Hepatic stellate cell (primary cell): ENCODE measurements at regions not wholly inside any gene's neighbourhood (a gene's known extent, or its start where the extent isn't known, plus 50 kb on each side); places are given as distances from the start of the nearest gene placed in this dataset.
A peak's percentile ranks its signal among the peaks of the same experiment; 100 is the strongest.

Experiments used
- DNase-seq: peaks from one replicate; pipeline ENCODE4 v3.0.0; 2011; ENCODE audit warnings: low spot score

GRCh38 chr9:80448996-80449395, 877.2 kb downstream of the TLE4 start:
- DNase-seq: no peak

- DNase-seq: no peak
These were observed 876.1 kb downstream of the TLE4 start for GRCh38 chr9:80447876-80448275.

GRCh38 chr9:80440724-80441123, 869.0 kb downstream of the TLE4 start:
- no peak for DNase-seq

GRCh38 chr9:80437825-80438224, 866.1 kb downstream of the TLE4 start:
- no peak for DNase-seq

GRCh38 chr9:80437091-80437640, 865.4 kb downstream of the TLE4 start:
- DNase-seq: no peak

GRCh38 chr9:80435591-80435990, 863.8 kb downstream of the TLE4 start:
- no peak for DNase-seq

- DNase-seq: no peak
These were observed 855.2 kb downstream of the TLE4 start for GRCh38 chr9:80426992-80427391.

- no peak for DNase-seq
These were observed 845.5 kb downstream of the TLE4 start for GRCh38 chr9:80417211-80417773.

DNA sequence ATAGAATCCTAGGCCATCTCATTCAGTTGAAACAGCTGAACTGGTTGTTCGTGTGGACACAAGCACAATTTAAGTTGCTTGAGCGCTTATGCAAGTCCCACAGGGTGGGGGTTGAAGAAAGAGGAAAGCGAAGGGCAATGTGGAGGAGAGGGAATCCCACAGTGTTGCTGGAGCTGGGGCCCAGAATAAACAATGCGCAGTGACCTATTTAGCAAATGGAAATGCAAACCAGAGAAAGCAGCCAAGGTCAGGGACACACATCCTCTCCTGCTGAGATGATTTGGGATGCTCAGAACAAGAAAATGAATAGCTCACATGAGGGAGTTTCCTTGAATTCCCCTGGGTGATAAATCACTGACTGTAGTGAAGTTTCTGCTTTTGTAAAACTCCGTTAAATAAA, 838.3 kb downstream of the TLE4 start:
- peak; percentile 0 for DNase-seq

DNA sequence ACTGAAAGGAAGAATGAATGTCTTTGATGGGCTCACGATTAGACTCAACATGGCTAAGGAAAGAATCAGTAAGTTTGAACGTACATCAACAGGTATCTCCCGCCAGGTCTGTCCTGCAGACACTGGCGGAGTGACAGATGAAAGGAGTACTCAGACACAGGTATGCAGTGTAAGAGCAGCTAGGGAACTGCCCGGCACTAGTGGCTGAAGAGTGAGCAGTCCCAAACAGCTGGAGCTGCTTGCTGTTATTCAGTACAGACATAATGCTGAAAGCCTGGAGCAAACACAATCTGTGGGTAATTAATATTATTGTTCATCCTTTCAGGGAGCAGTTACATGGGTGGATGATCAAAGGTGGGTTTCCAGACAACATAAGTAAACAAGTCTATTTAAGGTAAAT, 835.5 kb downstream of the TLE4 start:
- DNase-seq: no peak

- no peak for DNase-seq
These were observed 829.5 kb downstream of the TLE4 start for GRCh38 chr9:80401243-80401642.

- no peak for DNase-seq
These were observed 829.0 kb downstream of the TLE4 start for GRCh38 chr9:80400624-80401230.

DNA sequence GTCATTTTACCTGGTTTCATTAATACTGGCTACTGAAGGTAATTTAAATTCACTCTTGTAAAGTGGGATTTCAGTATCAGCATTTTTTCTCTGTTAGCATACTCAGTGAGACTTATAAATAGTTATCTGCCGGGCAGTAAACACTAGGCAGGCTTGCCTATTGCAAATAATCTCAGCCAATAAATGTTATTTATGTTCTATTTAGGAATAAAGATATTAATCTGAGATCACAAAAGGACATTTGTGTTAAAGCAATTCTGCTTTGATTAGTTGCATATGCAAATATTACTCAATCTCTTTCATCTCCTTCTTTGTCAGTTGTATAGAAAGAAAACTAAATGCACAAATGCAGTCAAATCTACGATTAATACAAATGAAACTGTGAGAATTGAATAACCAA, 827.8 kb downstream of the TLE4 start:
- no peak for DNase-seq

GRCh38 chr9:80387828-80388227, 816.1 kb downstream of the TLE4 start:
- DNase-seq: no peak

GRCh38 chr9:80385246-80385645, 813.5 kb downstream of the TLE4 start:
- no peak for DNase-seq

GRCh38 chr9:80383331-80383730, 811.6 kb downstream of the TLE4 start:
- DNase-seq: no peak

GRCh38 chr9:80382211-80382891, 810.6 kb downstream of the TLE4 start:
- DNase-seq: no peak

- DNase-seq: no peak
These were observed 808.5 kb downstream of the TLE4 start for GRCh38 chr9:80380301-80380700.

- DNase-seq: no peak
These were observed 807.0 kb downstream of the TLE4 start for GRCh38 chr9:80378669-80379293.

DNA sequence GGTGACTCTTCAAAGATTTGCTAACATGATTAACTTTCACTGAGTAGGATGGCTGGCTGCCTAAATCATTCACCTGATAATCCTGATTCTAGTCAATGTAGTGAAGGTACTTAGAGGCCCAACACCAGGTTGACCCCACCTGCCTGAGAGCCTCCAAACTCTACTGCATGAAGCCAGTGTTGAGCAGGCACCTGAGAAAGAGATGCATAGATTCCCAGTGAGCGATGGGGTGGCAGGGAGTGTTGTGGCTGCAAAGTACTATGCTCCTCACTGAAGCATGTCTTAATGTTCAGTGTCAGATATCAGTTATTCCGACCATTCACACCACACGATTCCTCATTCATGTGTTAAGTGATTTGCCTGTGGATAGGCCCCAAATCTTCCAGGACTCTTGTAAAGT, 804.4 kb downstream of the TLE4 start:
- DNase-seq: no peak

- no peak for DNase-seq
These were observed 803.7 kb downstream of the TLE4 start for GRCh38 chr9:80375477-80375876.

DNA sequence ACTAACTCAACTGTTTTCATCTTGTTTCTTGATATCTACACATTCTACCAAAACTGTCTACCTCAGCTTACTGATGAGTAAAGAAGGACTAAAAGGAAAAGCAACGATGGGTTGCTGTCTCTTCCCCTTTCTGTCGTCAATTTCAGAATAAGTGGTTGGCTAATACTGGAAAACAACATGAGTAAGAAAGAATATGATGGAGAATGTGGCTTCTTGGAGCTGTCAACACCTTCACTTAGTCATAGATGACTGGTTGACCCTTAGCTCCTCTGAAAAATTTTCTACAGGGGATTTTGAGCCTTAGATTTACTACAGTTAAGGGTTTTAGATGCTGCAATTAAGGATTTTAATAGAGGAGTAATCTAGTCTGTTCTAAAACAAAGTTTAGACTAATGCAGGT, 797.9 kb downstream of the TLE4 start:
- DNase-seq: no peak

- DNase-seq: no peak
These were observed 794.9 kb downstream of the TLE4 start for GRCh38 chr9:80366626-80367025.
